Limb (tissue), 2 donors: ENCODE measurements at regions not wholly inside any gene's neighbourhood (a gene's known extent, or its start where the extent isn't known, plus 50 kb on each side); places are given as distances from the start of the nearest gene placed in this dataset.
"Not testable (repeated sequence)": the region's sequence is repeated elsewhere in the genome, so short reads cannot be mapped to it uniquely, and the experiment has no call there.

Experiments used
- DNase-seq, 2 donors: peaks; one replicate each; pipeline ENCODE4 v3.0.0-alpha.2; 2016; ENCODE audit errors: extremely low spot score in 2 of 2

- peak in 1 of 2 donors; percentile 34 for DNase-seq
Measured at GRCh38 chr6:18527836-18528743, 140.9 kb downstream of the RNF144B start.

- no peak for DNase-seq
Measured at GRCh38 chr6:18530201-18530600, 143.1 kb downstream of the RNF144B start.

GRCh38 chr6:18532139-18532538, 145.0 kb downstream of the RNF144B start:
- no peak for DNase-seq

GRCh38 chr6:18533793-18534192, 146.6 kb downstream of the RNF144B start:
- no peak for DNase-seq

GRCh38 chr6:18536591-18537055, 149.5 kb downstream of the RNF144B start:
- no peak for DNase-seq

- no peak for DNase-seq
Measured at GRCh38 chr6:18538315-18538714, 151.2 kb downstream of the RNF144B start.

- no peak for DNase-seq
Measured at GRCh38 chr6:18543051-18543450, 155.9 kb downstream of the RNF144B start.

GRCh38 chr6:18545142-18545541, 158.0 kb downstream of the RNF144B start:
- not testable (repeated sequence) for DNase-seq

- DNase-seq, result no peak
Measured at GRCh38 chr6:18545726-18546125, 158.6 kb downstream of the RNF144B start.

- DNase-seq, result no peak
Measured at GRCh38 chr6:18550119-18550518, 163.0 kb downstream of the RNF144B start.

GRCh38 chr6:18551228-18551627, 164.1 kb downstream of the RNF144B start:
- DNase-seq, result no peak

GRCh38 chr6:18555750-18556149, 168.6 kb downstream of the RNF144B start:
- no peak for DNase-seq

GRCh38 chr6:18561037-18561750, 174.0 kb downstream of the RNF144B start:
- no peak for DNase-seq

GRCh38 chr6:18562726-18563125, 175.6 kb downstream of the RNF144B start:
- DNase-seq, result no peak

- no peak for DNase-seq
Measured at GRCh38 chr6:18564775-18565174, 177.6 kb downstream of the RNF144B start.

GRCh38 chr6:18565231-18565630, 178.1 kb downstream of the RNF144B start:
- no peak for DNase-seq

- no peak for DNase-seq
Measured at GRCh38 chr6:18567380-18567779, 180.2 kb downstream of the RNF144B start.

GRCh38 chr6:18577491-18577890, 190.3 kb downstream of the RNF144B start:
- DNase-seq, result no peak

- no peak for DNase-seq
Measured at GRCh38 chr6:18579166-18579565, 192.0 kb downstream of the RNF144B start.

GRCh38 chr6:18579869-18580268, 192.7 kb downstream of the RNF144B start:
- DNase-seq, result no peak

GRCh38 chr6:18584372-18584771, 197.2 kb downstream of the RNF144B start:
- DNase-seq, result no peak

- peak in 1 of 2 donors; percentile 42 for DNase-seq
Measured at GRCh38 chr6:18585032-18585573, 198.0 kb downstream of the RNF144B start.
